HUES6 (cell line): ENCODE measurements at regions not wholly inside any gene's neighbourhood (a gene's known extent, or its start where the extent isn't known, plus 50 kb on each side); places are given as distances from the start of the nearest gene placed in this dataset.
"Not testable (repeated sequence)": the region's sequence is repeated elsewhere in the genome, so short reads cannot be mapped to it uniquely, and the experiment has no call there.

ENCODE experiments used
- H3K27ac ChIP-seq: 2 replicates; pipeline ENCODE4 v1.7.0; 2013; ENCODE audit warnings: low read depth, mild to moderate bottlenecking, low read length, inconsistent platforms
- H3K27me3 ChIP-seq: 2 replicates; pipeline ENCODE4 v1.6.1; 2013; ENCODE audit warnings: low read length; ENCODE audit not compliant: control insufficient read depth, insufficient read depth
- H3K36me3 ChIP-seq: 2 replicates; pipeline ENCODE4 v1.6.1; 2013; ENCODE audit warnings: low read length; ENCODE audit not compliant: control insufficient read depth, insufficient read depth
- H3K4me1 ChIP-seq: 2 replicates; pipeline ENCODE4 v1.6.1; 2013; ENCODE audit warnings: low read length; ENCODE audit not compliant: control insufficient read depth, insufficient read depth
- H3K4me3 ChIP-seq: 2 replicates; pipeline ENCODE4 v1.5.1; 2013; ENCODE audit warnings: low read depth, low read length
- H3K9ac ChIP-seq: one replicate; pipeline ENCODE4 v1.6.1; 2013; ENCODE audit warnings: mild to moderate bottlenecking, low read length
- H3K9me3 ChIP-seq: 2 replicates; pipeline ENCODE4 v1.6.1; 2013; ENCODE audit warnings: low read depth, low read length; ENCODE audit not compliant: control insufficient read depth, insufficient read depth

- Histone ChIP-seq H3K9me3 (no peaks in the 10 kb centered on the region), H3K9ac (no peak overlapping the region), H3K36me3 (no peaks in the 10 kb centered on the region), H3K4me3 (no peak overlapping the region), H3K27ac (no peak overlapping the region), H3K4me1 (no peaks in the 10 kb centered on the region), H3K27me3 (no peaks in the 10 kb centered on the region)
Observed at GRCh38 chr3:35241236-35241635, 398.1 kb upstream of the ARPP21 start.

GRCh38 chr3:35254917-35255316, 384.4 kb upstream of the ARPP21 start:
- no peak overlapping the region for H3K9ac ChIP-seq
- H3K36me3 ChIP-seq, result no peaks in the 10 kb centered on the region
- no peak overlapping the region for H3K4me3 ChIP-seq
- H3K9me3 ChIP-seq, result no peaks in the 10 kb centered on the region
- H3K27me3 ChIP-seq, result no peaks in the 10 kb centered on the region
- no peaks in the 10 kb centered on the region for H3K4me1 ChIP-seq
- no peak overlapping the region for H3K27ac ChIP-seq

- Histone ChIP-seq H3K4me1 (no peaks in the 10 kb centered on the region), H3K27ac (no peak overlapping the region)
Observed at GRCh38 chr3:35257641-35258040, 381.7 kb upstream of the ARPP21 start.

DNA sequence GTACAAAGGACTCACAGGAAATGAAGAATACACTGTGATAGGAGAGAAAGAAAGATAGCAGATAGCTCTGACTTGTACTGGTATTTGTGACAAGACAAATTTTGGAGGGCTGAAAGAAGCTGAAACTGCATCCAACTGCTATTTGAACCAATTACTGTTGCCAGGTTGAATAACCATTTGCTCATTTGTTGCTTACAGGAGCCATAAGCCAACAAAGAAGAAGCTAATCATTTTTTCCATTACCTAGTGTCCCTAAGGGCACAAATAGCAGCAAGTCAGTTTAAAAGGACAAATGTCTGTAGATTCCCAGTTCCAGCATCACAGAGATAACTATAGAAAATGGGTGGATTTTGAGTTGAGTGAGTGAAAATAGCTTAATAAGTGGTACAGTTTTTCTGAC, 376.9 kb upstream of the ARPP21 start:
- Histone ChIP-seq H3K27me3 (no peaks in the 10 kb centered on the region), H3K36me3 (no peaks in the 10 kb centered on the region), H3K9ac (no peak overlapping the region), H3K4me1 (no peaks in the 10 kb centered on the region), H3K27ac (no peak overlapping the region), H3K4me3 (no peak overlapping the region), H3K9me3 (no peaks in the 10 kb centered on the region)

More at GRCh38 chr3:35257641-35258040, 381.7 kb upstream of the ARPP21 start:
- Histone ChIP-seq H3K27me3 (no peaks in the 10 kb centered on the region), H3K4me3 (no peak overlapping the region), H3K9me3 (no peaks in the 10 kb centered on the region), H3K9ac (no peak overlapping the region), H3K36me3 (no peaks in the 10 kb centered on the region)

DNA sequence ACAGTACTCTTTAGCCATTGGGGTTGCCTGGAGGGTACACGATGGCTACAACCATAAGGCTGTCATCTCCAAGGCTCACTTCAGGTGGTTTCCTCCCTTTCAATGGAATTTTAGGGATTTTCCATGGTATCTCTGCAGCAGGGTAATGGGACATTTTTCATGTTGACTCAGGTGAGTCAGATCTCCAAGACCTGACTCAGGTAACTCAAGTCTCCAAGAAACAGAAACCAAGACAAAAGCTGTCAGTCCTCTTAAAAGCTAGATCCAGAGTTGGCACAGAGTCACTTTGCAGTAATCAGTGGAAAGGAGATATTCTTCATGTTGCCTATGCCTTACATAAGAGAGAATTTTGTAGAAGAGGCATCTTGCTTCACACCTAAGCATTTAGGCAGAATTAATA, 375.8 kb upstream of the ARPP21 start:
- Histone ChIP-seq H3K4me3 (no peak overlapping the region), H3K36me3 (no peaks in the 10 kb centered on the region), H3K9ac (no peak overlapping the region), H3K27ac (no peak overlapping the region), H3K27me3 (no peaks in the 10 kb centered on the region), H3K9me3 (no peaks in the 10 kb centered on the region), H3K4me1 (no peaks in the 10 kb centered on the region)

DNA sequence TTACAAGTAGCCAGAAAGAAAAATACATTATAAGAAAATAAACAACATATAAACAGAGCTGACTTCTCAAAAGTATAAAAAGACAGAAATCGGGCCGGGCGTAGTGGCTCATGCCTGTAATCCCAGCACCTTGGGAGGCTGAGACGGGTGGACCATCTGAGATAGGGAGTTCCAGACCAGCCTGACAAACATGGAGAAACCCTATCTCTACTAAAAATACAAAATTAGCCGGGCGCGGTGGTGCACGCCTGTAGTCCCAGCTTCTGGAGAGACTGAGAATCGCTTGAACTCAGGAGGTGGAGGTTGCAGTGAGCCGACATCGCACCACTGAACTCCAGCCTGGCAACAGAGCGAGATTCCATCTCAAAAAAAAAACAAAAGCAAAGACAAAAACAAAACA, 373.3 kb upstream of the ARPP21 start:
- not testable (repeated sequence) for H3K36me3 ChIP-seq, H3K27ac ChIP-seq, H3K4me1 ChIP-seq, H3K9me3 ChIP-seq, H3K4me3 ChIP-seq, H3K27me3 ChIP-seq, H3K9ac ChIP-seq

DNA sequence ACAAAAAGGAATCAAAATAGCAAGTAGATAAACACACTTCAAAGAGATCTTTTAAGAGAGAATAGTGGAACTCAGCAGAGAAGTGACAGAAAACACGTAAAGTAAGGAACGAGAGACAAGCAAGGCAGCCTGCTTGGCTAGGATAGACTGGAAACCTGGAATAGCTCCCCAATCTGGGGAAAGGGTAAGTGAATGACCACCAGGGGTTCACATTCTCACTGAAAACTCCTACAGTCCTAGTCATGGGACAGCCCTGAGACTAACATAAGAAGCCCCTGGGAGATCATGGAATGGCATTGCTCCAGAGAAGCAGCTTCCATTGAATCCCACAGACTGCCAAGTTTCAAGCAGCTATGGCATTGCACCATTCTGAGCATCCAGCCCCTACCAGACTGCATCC, 363.6 kb upstream of the ARPP21 start:
- Histone ChIP-seq H3K9ac (no peak overlapping the region), H3K4me3 (no peak overlapping the region), H3K27ac (no peak overlapping the region), H3K4me1 (no peaks in the 10 kb centered on the region), H3K9me3 (no peaks in the 10 kb centered on the region), H3K36me3 (no peaks in the 10 kb centered on the region), H3K27me3 (no peaks in the 10 kb centered on the region)

- Histone ChIP-seq H3K27ac (no peak overlapping the region), H3K9ac (no peak overlapping the region), H3K27me3 (no peaks in the 10 kb centered on the region), H3K4me3 (no peak overlapping the region), H3K36me3 (no peaks in the 10 kb centered on the region), H3K9me3 (no peaks in the 10 kb centered on the region), H3K4me1 (no peaks in the 10 kb centered on the region)
Observed at GRCh38 chr3:35276568-35276967, 362.8 kb upstream of the ARPP21 start.

- Histone ChIP-seq H3K27me3 (no peaks in the 10 kb centered on the region), H3K27ac (no peak overlapping the region), H3K4me3 (no peak overlapping the region), H3K4me1 (no peaks in the 10 kb centered on the region), H3K9ac (no peak overlapping the region), H3K9me3 (no peaks in the 10 kb centered on the region), H3K36me3 (no peaks in the 10 kb centered on the region)
Observed at GRCh38 chr3:35291471-35292236, 347.7 kb upstream of the ARPP21 start.

DNA sequence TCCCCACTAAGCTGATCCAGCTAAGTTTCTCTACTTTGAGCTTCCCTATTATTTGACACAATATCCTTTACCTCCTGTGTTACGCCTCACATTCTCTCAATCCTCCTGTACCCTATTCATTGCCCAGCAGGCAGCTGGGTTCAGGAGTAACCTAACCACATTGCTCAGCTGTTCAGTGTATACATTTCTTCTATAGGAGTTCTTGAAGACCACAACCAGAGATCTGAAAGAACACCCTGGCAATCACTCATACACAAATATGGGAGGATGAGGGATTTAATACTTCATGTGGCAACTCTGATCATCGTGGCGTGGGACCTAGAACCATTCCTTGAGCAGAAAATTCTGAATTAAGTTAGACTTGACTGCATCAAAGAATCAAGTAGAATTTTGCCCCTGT, 346.8 kb upstream of the ARPP21 start:
- no peak overlapping the region for H3K4me3 ChIP-seq
- no peak overlapping the region for H3K27ac ChIP-seq
- no peaks in the 10 kb centered on the region for H3K27me3 ChIP-seq
- H3K9ac ChIP-seq, result no peak overlapping the region
- no peaks in the 10 kb centered on the region for H3K4me1 ChIP-seq
- no peaks in the 10 kb centered on the region for H3K36me3 ChIP-seq
- H3K9me3 ChIP-seq, result no peaks in the 10 kb centered on the region

DNA sequence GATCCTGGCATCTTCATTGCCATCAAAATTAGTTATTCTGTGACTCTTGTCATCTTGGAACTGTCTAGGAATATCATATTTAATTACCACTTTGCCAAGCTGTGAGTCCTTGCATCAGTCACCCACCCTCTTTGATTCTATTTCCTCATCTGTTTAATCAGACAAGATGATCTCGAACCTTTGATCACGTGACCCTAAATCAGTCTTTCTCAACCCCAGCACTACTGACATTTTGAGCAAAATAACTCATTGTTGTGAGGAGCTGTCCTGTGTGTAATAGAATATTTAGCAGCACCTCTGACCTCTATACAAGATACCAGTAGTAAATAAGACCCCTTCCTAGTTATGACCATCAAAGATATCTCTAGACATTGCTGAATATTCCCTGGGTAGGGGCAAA, 343.4 kb upstream of the ARPP21 start:
- H3K9ac ChIP-seq, result no peak overlapping the region
- H3K4me3 ChIP-seq, result no peak overlapping the region
- H3K27me3 ChIP-seq, result no peaks in the 10 kb centered on the region
- no peaks in the 10 kb centered on the region for H3K4me1 ChIP-seq
- H3K36me3 ChIP-seq, result no peaks in the 10 kb centered on the region
- H3K9me3 ChIP-seq, result no peaks in the 10 kb centered on the region
- no peak overlapping the region for H3K27ac ChIP-seq
